H1 (cell line): ENCODE measurements at regions not wholly inside any gene's neighbourhood (a gene's known extent, or its start where the extent isn't known, plus 50 kb on each side); places are given as distances from the start of the nearest gene placed in this dataset.
"Not testable (repeated sequence)": the region's sequence is repeated elsewhere in the genome, so short reads cannot be mapped to it uniquely, and the experiment has no call there.

ENCODE experiments used
- CTCF ChIA-PET: fragments of 300-600 bp; sonication (Branson Sonifier 250); formaldehyde crosslinking; loops from one replicate; lab custom pipeline; 2021; ENCODE audit not compliant: partially characterized antibody; lab: Charles Lee
- POLR2A ChIA-PET: fragments of 300-600 bp; sonication (Branson Sonifier 250); formaldehyde crosslinking; loops from one replicate; lab custom pipeline; 2021; ENCODE audit warnings: inconsistent platforms; ENCODE audit not compliant: partially characterized antibody; lab: Charles Lee
- DNase-seq, 2 experiments: peaks; one replicate each; pipeline versions ENCODE4 v3.0.0 to v3.0.0-alpha.2; 2010 to 2022; ENCODE audit warnings: low spot score in 2 of 2, low read depth in 1 of 2, mixed read lengths in 1 of 2
- FAIRE-seq: peaks from 2 replicates; lab custom pipeline; 2011; peaks lifted over from hg19 to GRCh38; lab: Jason Lieb, UNC
- H2AFZ ChIP-seq: 2 replicates; pipeline ENCODE4 v1.8.1; 2012; ENCODE audit warnings: low read length, inconsistent platforms
- H2AK5ac ChIP-seq: 2 replicates; pipeline ENCODE4 v1.6.1; 2013; ENCODE audit warnings: low read depth, low read length
- H2BK120ac ChIP-seq: replicated peaks from 2 replicates; pipeline ENCODE3; 2013; ENCODE audit warnings: low read depth, low read length, inconsistent platforms
- H2BK12ac ChIP-seq: 2 replicates; pipeline ENCODE4 v1.6.1; 2013; ENCODE audit warnings: low read depth, low read length
- H2BK15ac ChIP-seq: 2 replicates; pipeline ENCODE4 v1.6.1; 2013; ENCODE audit warnings: low read length
- H2BK20ac ChIP-seq: 2 replicates; pipeline ENCODE4 v1.6.1; 2013; ENCODE audit warnings: low read length
- H2BK5ac ChIP-seq: 2 replicates; pipeline ENCODE4 v1.6.1; 2013; ENCODE audit warnings: low read depth, low read length
- H3K14ac ChIP-seq: 2 replicates; pipeline ENCODE4 v1.6.1; 2013; ENCODE audit warnings: inconsistent platforms; ENCODE audit not compliant: insufficient read length
- H3K18ac ChIP-seq: 2 replicates; pipeline ENCODE4 v1.6.1; 2013; ENCODE audit warnings: low read length; ENCODE audit errors: extremely low read depth
- H3K23ac ChIP-seq: 2 replicates; pipeline ENCODE4 v1.6.1; 2013; ENCODE audit warnings: inconsistent platforms; ENCODE audit not compliant: insufficient read length
- H3K23me2 ChIP-seq: 2 replicates; pipeline ENCODE4 v1.6.1; 2013; ENCODE audit warnings: low read depth, low read length
- H3K27ac ChIP-seq: 2 replicates; pipeline ENCODE4 v1.6.1; 2011; ENCODE audit warnings: low read depth, low read length, inconsistent platforms
- H3K27me3 ChIP-seq, 4 experiments: replicated peaks in 1 of 4; 1 replicate in 1 of 4; 2 replicates in 3 of 4; pipeline versions ENCODE4 v1.6.1 to v1.8.1; 2011 to 2013; ENCODE audit warnings: low read length in 3 of 4, mild to moderate bottlenecking in 3 of 4, inconsistent platforms in 2 of 4, mixed read lengths in 2 of 4, moderate library complexity in 1 of 4; ENCODE audit not compliant: control insufficient read depth in 3 of 4, insufficient read depth in 3 of 4; ENCODE audit errors: extremely low read depth in 1 of 4
- H3K36me3 ChIP-seq, 4 experiments: 2 replicates each; pipeline versions ENCODE4 v1.6.1 to v1.8.1; 2011 to 2013; ENCODE audit warnings: mild to moderate bottlenecking in 4 of 4, low read length in 3 of 4, moderate library complexity in 2 of 4, control low read depth in 1 of 4, inconsistent platforms in 1 of 4; ENCODE audit not compliant: insufficient read depth in 4 of 4, control insufficient read depth in 2 of 4
- H3K4ac ChIP-seq: replicated peaks from 2 replicates; pipeline ENCODE3; 2013; ENCODE audit warnings: low read length, low read depth, mixed read lengths, inconsistent platforms; ENCODE audit not compliant: insufficient read length
- H3K4me1 ChIP-seq, 4 experiments: replicated peaks in 1 of 4; 1 replicate in 1 of 4; 2 replicates in 3 of 4; pipeline versions ENCODE4 v1.6.1 to v1.8.1; 2011 to 2013; ENCODE audit warnings: low read length in 3 of 4, inconsistent platforms in 2 of 4, mixed read lengths in 1 of 4; ENCODE audit not compliant: insufficient read depth in 4 of 4, control insufficient read depth in 3 of 4
- H3K4me2 ChIP-seq, 2 experiments: 2 replicates each; pipeline versions ENCODE4 v1.6.1 to v1.8.1; 2011 to 2013; ENCODE audit warnings: low read depth in 2 of 2, low read length in 2 of 2, control low read depth in 1 of 2, inconsistent platforms in 1 of 2, mild to moderate bottlenecking in 1 of 2; ENCODE audit not compliant: insufficient read depth in 1 of 2
- H3K4me3 ChIP-seq, 4 experiments: fragments of 200-600, 300-600 bp in 1 of 4; sonication (generic), shearing (Covaris generic), sonication (Bioruptor Twin) in 1 of 4; 2 replicates each; pipeline versions ENCODE4 v1.5.1 to v1.8.1; 2011 to 2016; ENCODE audit warnings: low read length in 4 of 4, low read depth in 3 of 4, control low read depth in 2 of 4, inconsistent platforms in 2 of 4, mild to moderate bottlenecking in 2 of 4, mixed read lengths in 1 of 4, moderate library complexity in 1 of 4; ENCODE audit not compliant: insufficient read depth in 2 of 4; ENCODE audit errors: extremely low read depth in 1 of 4
- H3K56ac ChIP-seq: replicated peaks from 2 replicates; pipeline ENCODE3; 2013; ENCODE audit warnings: low read depth, mild to moderate bottlenecking, mixed read lengths, low read length, inconsistent platforms; ENCODE audit not compliant: insufficient read length
- H3K79me1 ChIP-seq: 2 replicates; pipeline ENCODE4 v1.6.1; 2013; ENCODE audit warnings: low read depth, low read length, control low read depth
- H3K79me2 ChIP-seq, 2 experiments: 2 replicates each; pipeline versions ENCODE4 v1.6.1 to v1.8.1; 2012 to 2013; ENCODE audit warnings: low read length in 2 of 2, mild to moderate bottlenecking in 2 of 2, inconsistent platforms in 1 of 2; ENCODE audit not compliant: insufficient read depth in 2 of 2, control insufficient read depth in 1 of 2
- H3K9ac ChIP-seq, 4 experiments: replicated peaks in 1 of 4; 1 replicate in 1 of 4; 2 replicates in 3 of 4; pipeline versions ENCODE4 v1.6.1 to v1.8.1; 2011 to 2013; ENCODE audit warnings: low read depth in 3 of 4, low read length in 3 of 4, control low read depth in 2 of 4, mild to moderate bottlenecking in 2 of 4, moderate library complexity in 2 of 4, inconsistent platforms in 1 of 4; ENCODE audit errors: extremely low read depth in 1 of 4
- H3K9me3 ChIP-seq, 2 experiments: 2 replicates each; pipeline versions ENCODE4 v1.6.1 to v1.8.1; 2012 to 2013; ENCODE audit warnings: mild to moderate bottlenecking in 2 of 2, moderate library complexity in 2 of 2, control low read depth in 1 of 2, inconsistent platforms in 1 of 2, low read depth in 1 of 2, low read length in 1 of 2, mixed read lengths in 1 of 2; ENCODE audit not compliant: insufficient read depth in 2 of 2
- H4K20me1 ChIP-seq, 2 experiments: replicated peaks in 1 of 2; 2 replicates each; pipeline versions ENCODE3 to v1.8.1; 2011 to 2013; ENCODE audit warnings: inconsistent platforms in 2 of 2, low read length in 2 of 2, mild to moderate bottlenecking in 1 of 2; ENCODE audit not compliant: insufficient read depth in 2 of 2, control insufficient read depth in 1 of 2
- H4K5ac ChIP-seq: 2 replicates; pipeline ENCODE4 v1.6.1; 2013; ENCODE audit warnings: low read length, low read depth, mixed read lengths, inconsistent platforms; ENCODE audit not compliant: insufficient read length
- H4K8ac ChIP-seq: 2 replicates; pipeline ENCODE4 v1.8.0; 2013; ENCODE audit warnings: mild to moderate bottlenecking, moderate library complexity, low read length, inconsistent platforms; ENCODE audit not compliant: insufficient read depth; ENCODE audit errors: extremely low read depth
- H4K91ac ChIP-seq: replicated peaks from 2 replicates; pipeline ENCODE3; 2013; ENCODE audit warnings: low read length, mixed read lengths, inconsistent platforms; ENCODE audit not compliant: insufficient read length
- WGBS, 2 experiments: shearing (Covaris generic) in 1 of 2; methylation state at CpG; one replicate each; pipeline versions ENCODE4 v1.1.6 to v1.1.7; 2013 to 2015; ENCODE audit warnings: low lambda C conversion rate in 2 of 2, mixed read lengths in 2 of 2, inconsistent platforms in 1 of 2, low coverage in 1 of 2, missing lambda C conversion rate in 1 of 2; ENCODE audit not compliant: insufficient replicate concordance in 2 of 2, insufficient coverage in 1 of 2, insufficient read length in 1 of 2; ENCODE audit errors: extremely low coverage in 1 of 2, missing lambda C conversion rate in 1 of 2; 5-methylcytosine and 5-hydroxymethylcytosine counted together

GRCh38 chr2:110342077-110342476 is 129.7 kb upstream of the MTLN start:
- H3K4me2 ChIP-seq, FAIRE-seq, H2BK15ac ChIP-seq, H3K18ac ChIP-seq, H3K14ac ChIP-seq, H3K4me1 ChIP-seq, H2AFZ ChIP-seq, CTCF ChIA-PET, H3K79me2 ChIP-seq, H3K9ac ChIP-seq, H3K4me3 ChIP-seq, H2BK5ac ChIP-seq, H4K20me1 ChIP-seq, H3K23me2 ChIP-seq, H3K79me1 ChIP-seq, H2BK120ac ChIP-seq, POLR2A ChIA-PET, H4K91ac ChIP-seq, H2BK12ac ChIP-seq, H3K36me3 ChIP-seq, DNase-seq, H2BK20ac ChIP-seq, H3K27ac ChIP-seq, H3K27me3 ChIP-seq, H4K8ac ChIP-seq, H3K23ac ChIP-seq, H4K5ac ChIP-seq, H2AK5ac ChIP-seq, H3K56ac ChIP-seq, H3K4ac ChIP-seq, H3K9me3 ChIP-seq: not testable (repeated sequence)
- WGBS, 2 experiments, result 90% methylated on average over 3 of the region's 7 CpGs; no CpG with 5 or more reads in 1 of the 2 experiments

- H3K56ac ChIP-seq, H3K14ac ChIP-seq, H3K9me3 ChIP-seq, DNase-seq, H2BK20ac ChIP-seq, H2AK5ac ChIP-seq, CTCF ChIA-PET, H3K79me1 ChIP-seq, H2BK15ac ChIP-seq, H4K20me1 ChIP-seq, H3K23ac ChIP-seq, H4K8ac ChIP-seq, H3K79me2 ChIP-seq, H4K91ac ChIP-seq, H3K23me2 ChIP-seq, H3K18ac ChIP-seq, H2BK12ac ChIP-seq, H3K27me3 ChIP-seq, POLR2A ChIA-PET, H2BK120ac ChIP-seq, H4K5ac ChIP-seq, H3K36me3 ChIP-seq, H3K27ac ChIP-seq, H3K4me2 ChIP-seq, H3K4me1 ChIP-seq, H3K9ac ChIP-seq, H2BK5ac ChIP-seq, FAIRE-seq, H2AFZ ChIP-seq, H3K4ac ChIP-seq, H3K4me3 ChIP-seq: not testable (repeated sequence)
- no CpG with 5 or more reads among the region's 2 CpGs for WGBS, 2 experiments
Observed at GRCh38 chr2:110339126-110339525, 126.8 kb upstream of the MTLN start.
